ENCODE measurements at regions not wholly inside any gene's neighbourhood (a gene's known extent, or its start where the extent isn't known, plus 50 kb on each side); places are given as distances from the start of the nearest gene placed in this dataset.

DNA sequence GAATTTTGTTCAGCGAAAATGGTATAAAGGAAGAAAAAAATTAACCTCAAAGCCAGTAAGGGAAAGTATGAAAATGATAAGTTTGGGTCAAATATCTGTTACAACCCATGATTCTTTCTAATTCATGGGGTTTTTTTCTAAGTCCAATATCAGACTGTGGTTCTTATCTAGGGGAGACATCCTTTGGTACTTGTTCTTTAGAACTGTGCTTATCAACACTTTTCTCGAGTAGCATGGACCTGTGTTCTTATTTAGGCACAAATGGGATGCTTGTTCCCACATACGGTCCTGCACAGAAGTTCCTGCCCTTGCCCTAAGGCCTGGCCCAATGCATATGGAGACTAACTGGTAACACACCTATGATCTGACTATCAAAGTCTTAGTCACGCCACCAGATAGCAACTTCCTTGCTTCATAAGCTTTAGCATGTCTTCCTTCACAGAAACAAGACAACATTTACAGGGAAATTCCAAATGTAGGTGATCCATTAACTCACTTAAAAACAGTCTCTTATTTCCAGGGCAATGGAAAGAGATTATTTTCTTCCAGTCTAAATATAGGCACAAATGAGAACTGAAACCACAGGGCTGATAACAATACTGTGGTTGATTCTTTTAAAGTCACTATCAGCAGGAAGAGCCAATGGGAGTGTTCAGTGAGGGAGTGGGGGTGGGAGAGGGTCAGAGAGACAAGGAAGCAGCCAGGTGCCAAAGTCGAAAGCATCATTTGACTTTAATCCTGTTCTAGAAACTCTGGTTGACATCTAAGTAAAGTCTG lies 268.8 kb upstream of the ANKRD55 start:
- no peaks in the 10 kb centered on the region for H3K36me3 ChIP-seq

GRCh38 chr5:56499901-56500300 lies 266.8 kb upstream of the ANKRD55 start:
- Histone ChIP-seq H3K27ac (no peak overlapping the region), H3K9me3 (no peaks in the 10 kb centered on the region), H3K4me3 (no peak overlapping the region), H3K27me3 (no peaks in the 10 kb centered on the region), H3K36me3 (no peaks in the 10 kb centered on the region), H3K4me1 (no peaks in the 10 kb centered on the region)
- in situ Hi-C loops (cut with MboI; ENCODE audit: low sequenced_read_pairs in 4 of 4), result no loop called here
- ATAC-seq (no peak), DNase-seq (no peak)
- TF ChIP-seq CTCF (IDR thresholded peaks at IDR 0.05 in 4 of 5, conservative IDR thresholded peaks at IDR 0.05 in 1 of 5) (no peak), POLR2A (IDR thresholded peaks at IDR 0.05) (no peak)
- intact Hi-C loops (cut with DNase I; ENCODE audit: low total_unique reads), result no loop called here

More for the DNA sequence above, 268.8 kb upstream of the ANKRD55 start:
- no peaks in the 10 kb centered on the region for H3K9me3 ChIP-seq
- in situ Hi-C loops (cut with MboI; ENCODE audit: low sequenced_read_pairs in 4 of 4), result no loop called here
- intact Hi-C loops (cut with DNase I; ENCODE audit: low total_unique reads), result no loop called here
- ATAC-seq, result no peak
- no peaks in the 10 kb centered on the region for H3K27me3 ChIP-seq
- H3K4me3 ChIP-seq, result no peak overlapping the region
- no peak overlapping the region for H3K27ac ChIP-seq
- no peak for DNase-seq
- no peak for TF ChIP-seq POLR2A (IDR thresholded peaks at IDR 0.05)
- TF ChIP-seq CTCF (IDR thresholded peaks at IDR 0.05 in 4 of 5, conservative IDR thresholded peaks at IDR 0.05 in 1 of 5), result no peak
- H3K4me1 ChIP-seq, result no peaks in the 10 kb centered on the region

DNA sequence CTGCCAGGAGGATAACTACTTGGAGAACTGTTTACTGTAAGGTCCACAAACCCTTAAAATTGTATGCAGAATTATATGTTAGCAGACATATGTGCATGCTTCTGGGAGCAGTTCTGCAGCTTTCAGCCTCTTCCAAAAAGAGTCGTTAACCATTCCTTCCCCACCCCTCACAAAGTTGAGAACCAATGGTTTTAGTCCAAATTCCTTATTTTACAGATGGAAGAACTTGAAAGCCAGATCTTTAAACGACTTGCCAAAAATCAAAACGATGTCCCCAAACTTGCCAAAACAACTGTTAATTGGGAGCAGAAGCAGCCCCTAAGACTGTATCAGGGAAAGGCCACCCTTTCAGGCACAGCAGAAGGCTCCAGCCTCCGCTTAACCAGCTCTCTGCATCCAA lies 266.4 kb upstream of the ANKRD55 start:
- intact Hi-C loops (cut with DNase I; ENCODE audit: low total_unique reads), result no loop called here
- Histone ChIP-seq H3K9me3 (no peaks in the 10 kb centered on the region), H3K27me3 (no peaks in the 10 kb centered on the region), H3K27ac (no peak overlapping the region), H3K4me3 (no peak overlapping the region), H3K36me3 (no peaks in the 10 kb centered on the region), H3K4me1 (no peaks in the 10 kb centered on the region)
- TF ChIP-seq POLR2A (IDR thresholded peaks at IDR 0.05) (no peak), CTCF (IDR thresholded peaks at IDR 0.05 in 4 of 5, conservative IDR thresholded peaks at IDR 0.05 in 1 of 5) (no peak)
- ATAC-seq (no peak), DNase-seq (no peak)
- in situ Hi-C loops (cut with MboI; ENCODE audit: low sequenced_read_pairs in 4 of 4), result no loop called here

DNA sequence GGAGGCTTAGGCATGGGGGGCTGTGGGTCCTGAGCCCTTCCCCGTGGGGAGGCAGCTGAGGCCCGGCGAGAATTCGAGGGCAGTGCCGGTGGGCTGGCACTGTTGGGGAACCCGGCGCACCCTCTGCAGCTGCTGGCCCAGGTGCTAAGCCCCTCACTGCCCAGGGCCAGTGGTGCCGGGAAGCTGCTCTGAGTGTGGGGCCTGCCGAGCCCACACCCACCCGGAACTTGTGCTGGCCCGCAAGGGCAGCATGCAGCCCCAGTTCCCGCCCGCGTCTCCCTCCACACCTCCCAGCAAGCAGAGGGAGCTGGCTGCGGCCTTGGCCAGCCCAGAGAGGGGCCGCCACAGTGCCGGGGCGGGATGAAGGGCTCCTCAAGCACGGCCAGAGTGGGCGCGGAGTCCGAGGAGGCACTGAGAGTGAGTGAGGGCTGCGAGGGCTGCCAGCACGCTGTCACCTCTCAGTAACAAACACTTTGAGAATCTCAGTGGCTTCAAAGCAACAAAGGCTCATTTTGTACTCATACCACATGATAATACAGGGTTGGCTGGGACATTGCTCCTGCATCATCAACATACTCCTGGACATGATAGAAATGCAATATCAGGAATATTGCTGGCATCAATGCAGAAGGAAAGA lies 265.7 kb upstream of the ANKRD55 start:
- in situ Hi-C loops (cut with MboI; ENCODE audit: low sequenced_read_pairs in 4 of 4) (no loop called here), intact Hi-C loops (cut with DNase I; ENCODE audit: low total_unique reads) (no loop called here)
- Histone ChIP-seq H3K27ac (no peak overlapping the region), H3K4me1 (no peaks in the 10 kb centered on the region), H3K9me3 (no peaks in the 10 kb centered on the region), H3K27me3 (no peaks in the 10 kb centered on the region), H3K36me3 (no peaks in the 10 kb centered on the region), H3K4me3 (no peak overlapping the region)
- TF ChIP-seq CTCF (IDR thresholded peaks at IDR 0.05 in 4 of 5, conservative IDR thresholded peaks at IDR 0.05 in 1 of 5) (no peak), POLR2A (IDR thresholded peaks at IDR 0.05) (no peak)
- ATAC-seq (no peak), DNase-seq (no peak)

Data from gastrocnemius medialis (tissue), 4 donors.